IMR-90 (cell line): ENCODE measurements at regions not wholly inside any gene's neighbourhood (a gene's known extent, or its start where the extent isn't known, plus 50 kb on each side); places are given as distances from the start of the nearest gene placed in this dataset.

Experiments used
- ATAC-seq: fragments of 200-7000 bp; cut with Tn5 transposase; 2 replicates; pipeline ENCODE4 v1.9.1; 2020; ENCODE audit warnings: low read depth, mild to moderate bottlenecking, moderate library complexity
- BruUV-seq: library from RNA; stranded (reverse); fragments of 400-500 nt; replicated peaks from 2 replicates; lab custom pipeline; 2021; lab: Mats Ljungman, UMichigan
- CTCF ChIA-PET: fragments of 300-600 bp; formaldehyde crosslinking; extraction: SDS; loops from one replicate; lab custom pipeline; 2021; ENCODE audit warnings: antibody characterized with exemption; lab: Yijun Ruan, JAX
- POLR2A ChIA-PET: fragments of 300-600 bp; sonication (Branson Sonifier 250); formaldehyde crosslinking; loops from one replicate; lab custom pipeline; 2022; ENCODE audit warnings: antibody characterized with exemption; ENCODE audit not compliant: unreplicated experiment; lab: Charles Lee
- DNase-seq: peaks from one replicate; pipeline ENCODE4 v3.0.0; 2013
- H2AFZ ChIP-seq: replicated peaks from 2 replicates; pipeline ENCODE3; 2013; ENCODE audit warnings: low read length, mild to moderate bottlenecking; ENCODE audit not compliant: poor library complexity
- H2AK5ac ChIP-seq: 2 replicates; pipeline ENCODE4 v1.6.1; 2013; ENCODE audit warnings: low read depth, low read length, inconsistent platforms
- H2AK9ac ChIP-seq: replicated peaks from 2 replicates; pipeline ENCODE3; 2013; ENCODE audit warnings: mild to moderate bottlenecking, low read depth, low read length, moderate library complexity; ENCODE audit not compliant: poor library complexity
- H2BK120ac ChIP-seq: 2 replicates; pipeline ENCODE4 v1.6.1; 2013; ENCODE audit warnings: low read depth, low read length, inconsistent platforms
- H2BK15ac ChIP-seq: 3 replicates; pipeline ENCODE4 v1.6.1; 2013; ENCODE audit warnings: low read depth, low read length, inconsistent platforms
- H2BK20ac ChIP-seq: 2 replicates; pipeline ENCODE4 v1.6.1; 2013; ENCODE audit warnings: low read depth, mild to moderate bottlenecking, inconsistent platforms, low read length, moderate library complexity
- H2BK5ac ChIP-seq: 2 replicates; pipeline ENCODE4 v1.6.1; 2013; ENCODE audit warnings: mild to moderate bottlenecking, low read depth, low read length, inconsistent platforms; ENCODE audit not compliant: poor library complexity, severe bottlenecking
- H3K14ac ChIP-seq: replicated peaks from 2 replicates; pipeline ENCODE4 v1.6.1; 2013; ENCODE audit warnings: low read depth, low read length, inconsistent platforms
- H3K18ac ChIP-seq: 2 replicates; pipeline ENCODE4 v1.6.1; 2013; ENCODE audit warnings: low read depth, low read length, control low read depth
- H3K23ac ChIP-seq: 2 replicates; pipeline ENCODE4 v1.6.1; 2013; ENCODE audit warnings: low read depth, low read length, inconsistent platforms
- H3K27ac ChIP-seq: 2 replicates; pipeline ENCODE4 v1.5.1; 2013; ENCODE audit warnings: mild to moderate bottlenecking, control low read depth, low read length; ENCODE audit not compliant: insufficient read depth
- H3K27me3 ChIP-seq: 2 replicates; pipeline ENCODE4 v1.6.1; 2013; ENCODE audit warnings: low read length; ENCODE audit not compliant: control insufficient read depth, insufficient read depth
- H3K36me3 ChIP-seq: 2 replicates; pipeline ENCODE4 v1.6.1; 2013; ENCODE audit warnings: low read length, mixed read lengths; ENCODE audit not compliant: control insufficient read depth, insufficient read depth
- H3K4ac ChIP-seq: 2 replicates; pipeline ENCODE4 v1.6.1; 2013; ENCODE audit warnings: low read depth, low read length, inconsistent platforms
- H3K4me1 ChIP-seq: 2 replicates; pipeline ENCODE4 v1.6.1; 2013; ENCODE audit warnings: low read length, mixed read lengths; ENCODE audit not compliant: control insufficient read depth, insufficient read depth
- H3K4me2 ChIP-seq: 2 replicates; pipeline ENCODE4 v1.6.1; 2013; ENCODE audit warnings: low read depth, mild to moderate bottlenecking, control low read depth, low read length, moderate library complexity
- H3K4me3 ChIP-seq: 2 replicates; pipeline ENCODE4 v1.5.1; 2013; ENCODE audit warnings: low read depth, mild to moderate bottlenecking, control low read depth, low read length, moderate library complexity; ENCODE audit not compliant: insufficient read depth
- H3K56ac ChIP-seq: 2 replicates; pipeline ENCODE4 v1.6.1; 2013; ENCODE audit warnings: low read length, inconsistent platforms; ENCODE audit not compliant: insufficient read depth; ENCODE audit errors: extremely low read depth
- H3K79me1 ChIP-seq, 2 experiments: 2 replicates each; pipeline ENCODE4 v1.6.1; 2013; ENCODE audit warnings: low read length in 2 of 2, inconsistent platforms in 1 of 2, low read depth in 1 of 2
- H3K9ac ChIP-seq: 2 replicates; pipeline ENCODE4 v1.6.1; 2013; ENCODE audit warnings: low read depth, low read length, control low read depth
- H3K9me1 ChIP-seq: 2 replicates; pipeline ENCODE4 v1.6.1; 2013; ENCODE audit warnings: low read length, inconsistent platforms; ENCODE audit not compliant: insufficient read depth
- H3K9me3 ChIP-seq: 2 replicates; pipeline ENCODE4 v1.6.1; 2013; ENCODE audit warnings: low read length; ENCODE audit not compliant: control insufficient read depth, insufficient read depth
- H4K20me1 ChIP-seq: 2 replicates; pipeline ENCODE4 v1.6.1; 2013; ENCODE audit warnings: low read length, inconsistent platforms; ENCODE audit not compliant: insufficient read depth
- H4K5ac ChIP-seq: 2 replicates; pipeline ENCODE4 v1.6.1; 2013; ENCODE audit warnings: mild to moderate bottlenecking, low read depth, low read length, control low read depth
- H4K8ac ChIP-seq, 2 experiments: 2 replicates each; pipeline ENCODE4 v1.6.1; 2013; ENCODE audit warnings: low read depth in 2 of 2, low read length in 2 of 2, control low read depth in 1 of 2, inconsistent platforms in 1 of 2
- H4K91ac ChIP-seq: 2 replicates; pipeline ENCODE4 v1.6.1; 2013; ENCODE audit warnings: low read depth, low read length, inconsistent platforms; ENCODE audit not compliant: insufficient read depth
- CHD1 ChIP-seq: IDR thresholded peaks from 2 replicates; pipeline ENCODE4 v1.6.1; 2012; ENCODE audit warnings: low read depth, low read length, improper control_type of control experiment
- MAZ ChIP-seq: IDR thresholded peaks from 2 replicates; pipeline ENCODE4 v1.6.1; 2012; ENCODE audit warnings: low read depth, mild to moderate bottlenecking, low read length, improper control_type of control experiment, moderate library complexity, borderline replicate concordance
- NFE2L2 ChIP-seq: fragments of 150-350 bp; IDR thresholded peaks from 2 replicates; pipeline ENCODE4 v1.6.1; 2016; ENCODE audit warnings: low read depth, mild to moderate bottlenecking, low read length
- RAD21 ChIP-seq: IDR thresholded peaks from 2 replicates; pipeline ENCODE4 v1.6.1; 2012; ENCODE audit warnings: low read length, improper control_type of control experiment
- SMC3 ChIP-seq: fragments of 150-350 bp; IDR thresholded peaks from 2 replicates; pipeline ENCODE4 v1.6.1; 2016; ENCODE audit warnings: low read depth, mild to moderate bottlenecking, antibody characterized with exemption, low read length, moderate library complexity
- WGBS, 2 experiments: methylation state at CpG; one replicate each; pipeline versions ENCODE4 v1.1.5 to v1.1.7; 2013; ENCODE audit warnings: missing lambda C conversion rate in 2 of 2; ENCODE audit not compliant: insufficient read length in 1 of 2; ENCODE audit errors: extremely low coverage in 2 of 2; 5-methylcytosine and 5-hydroxymethylcytosine counted together
- dilution Hi-C: fragments of 300-500 bp; cut with HindIII; formaldehyde crosslinking; loops from one replicate; pipeline ENCODE4 v1.14.3; 2018; ENCODE audit warnings: low sequenced_read_pairs; ENCODE audit not compliant: unreplicated experiment
- in situ Hi-C: fragments of 300-500 bp; cut with MboI; formaldehyde crosslinking; loops from 3 replicates; pipeline ENCODE4 v1.14.3; 2019; ENCODE audit warnings: low sequenced_read_pairs, inconsistent platforms, mixed read lengths
- intact Hi-C: fragments of 100-400 bp; cut with micrococcal nuclease; formaldehyde crosslinking; loops from 2 replicates; pipeline ENCODE4 v1.10.0; 2022
- TF ChIP-seq, protein P1 (sequence below): conservative IDR thresholded peaks from 2 replicates; pipeline ENCODE4 v1.5.1; 2012; ENCODE audit warnings: mild to moderate bottlenecking, low read depth, low read length, improper control_type of control experiment

DNA sequence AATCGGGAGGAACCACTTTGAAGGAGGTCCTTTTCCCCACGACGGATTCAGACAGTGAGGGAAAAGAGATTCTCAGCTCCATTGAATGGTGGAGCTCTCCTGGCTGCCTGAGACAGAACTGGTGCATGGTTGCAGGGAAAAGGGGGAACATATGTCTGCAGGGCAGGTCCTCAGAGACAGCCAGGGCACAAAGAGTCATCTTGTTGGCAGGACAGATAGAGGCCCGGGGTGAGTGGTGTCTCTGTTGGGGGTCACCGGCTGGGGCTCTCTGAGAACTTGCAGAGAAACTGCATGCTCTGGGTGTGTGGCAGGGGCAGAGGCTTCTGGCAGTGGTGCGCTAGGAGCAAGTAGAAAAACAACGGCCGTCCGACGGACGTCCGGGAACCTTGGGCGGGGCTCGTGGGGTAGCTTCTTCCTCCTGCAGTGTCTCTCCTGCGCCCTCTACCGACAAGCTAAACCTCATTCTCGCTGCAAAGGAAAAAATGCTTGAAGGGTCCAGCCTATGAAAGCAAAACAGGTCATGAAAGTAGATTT, 94.3 kb downstream of the CDCA7 start:
- peak; percentile 97 for ATAC-seq
- H2BK20ac ChIP-seq: no peak overlapping the region
- H4K20me1 ChIP-seq: no peaks in the 10 kb centered on the region
- peak overlapping the region; percentile 48; the same call in 1 of the 2 replicates for H3K14ac ChIP-seq
- TF ChIP-seq CHD1: no peak
- peak; percentile 68 for TF ChIP-seq SMC3
- peak; percentile 40; the same call in 1 of the 2 replicates for TF ChIP-seq MAZ
- TF ChIP-seq, protein P1, sequence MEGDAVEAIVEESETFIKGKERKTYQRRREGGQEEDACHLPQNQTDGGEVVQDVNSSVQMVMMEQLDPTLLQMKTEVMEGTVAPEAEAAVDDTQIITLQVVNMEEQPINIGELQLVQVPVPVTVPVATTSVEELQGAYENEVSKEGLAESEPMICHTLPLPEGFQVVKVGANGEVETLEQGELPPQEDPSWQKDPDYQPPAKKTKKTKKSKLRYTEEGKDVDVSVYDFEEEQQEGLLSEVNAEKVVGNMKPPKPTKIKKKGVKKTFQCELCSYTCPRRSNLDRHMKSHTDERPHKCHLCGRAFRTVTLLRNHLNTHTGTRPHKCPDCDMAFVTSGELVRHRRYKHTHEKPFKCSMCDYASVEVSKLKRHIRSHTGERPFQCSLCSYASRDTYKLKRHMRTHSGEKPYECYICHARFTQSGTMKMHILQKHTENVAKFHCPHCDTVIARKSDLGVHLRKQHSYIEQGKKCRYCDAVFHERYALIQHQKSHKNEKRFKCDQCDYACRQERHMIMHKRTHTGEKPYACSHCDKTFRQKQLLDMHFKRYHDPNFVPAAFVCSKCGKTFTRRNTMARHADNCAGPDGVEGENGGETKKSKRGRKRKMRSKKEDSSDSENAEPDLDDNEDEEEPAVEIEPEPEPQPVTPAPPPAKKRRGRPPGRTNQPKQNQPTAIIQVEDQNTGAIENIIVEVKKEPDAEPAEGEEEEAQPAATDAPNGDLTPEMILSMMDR: peak; percentile 79
- no peak for TF ChIP-seq NFE2L2
- peak; percentile 67 for TF ChIP-seq RAD21
- H4K8ac ChIP-seq: peak overlapping the region; percentile 76 to 86
- in situ Hi-C loops (no loop called here), intact Hi-C loops (loop anchor here (1.0 to 5.0 kb wide), 3 partner anchors 47 to 642 kb away; no protein-coding TSS in a partner anchor), dilution Hi-C loops (no loop called here)
- no peak overlapping the region for H2BK5ac ChIP-seq
- peak overlapping the region; percentile 44; the same call in 1 of the 2 replicates for H2BK120ac ChIP-seq
- H2BK15ac ChIP-seq: no peak overlapping the region; the same call in 2 of the 3 replicates
- H3K4me1 ChIP-seq: no peaks in the 10 kb centered on the region
- peak; percentile 73 for DNase-seq
- H3K9me1 ChIP-seq: no peaks in the 10 kb centered on the region
- 20% methylated on average over 1 of the region's 17 CpGs; no CpG with 5 or more reads in 1 of the 2 experiments for WGBS, 2 experiments
- peak overlapping the region; percentile 4; the same call in 1 of the 2 replicates for H3K18ac ChIP-seq
- H2AK9ac ChIP-seq: no peak overlapping the region
- H3K4ac ChIP-seq: peak overlapping the region; percentile 32; the same call in 1 of the 2 replicates
- no peaks in the 10 kb centered on the region for H3K9me3 ChIP-seq
- POLR2A ChIA-PET: interaction anchor here (0.6 kb wide), 1 partner anchor 964 kb away, joined by 10 read pairs; no protein-coding TSS in a partner anchor
- H3K4me3 ChIP-seq: peak overlapping the region; percentile 25
- H3K27ac ChIP-seq: peak overlapping the region; percentile 13; the same call in 1 of the 2 replicates
- no TSS peak for BruUV-seq
- no peak overlapping the region for H3K23ac ChIP-seq
- no peak overlapping the region for H3K56ac ChIP-seq
- H3K79me1 ChIP-seq: no peaks in the 10 kb centered on the region
- H2AFZ ChIP-seq: peak overlapping the region; percentile 98
- CTCF ChIA-PET: interaction anchor here (0.6 to 1.7 kb wide), 11 partner anchors 10 to 426 kb away, joined by 3 to 7 read pairs (median 4); no protein-coding TSS in a partner anchor
- no peak overlapping the region; the same call in 1 of the 2 replicates for H4K91ac ChIP-seq
- 0 out of 2 replicates have a peak overlapping the region, but pooled peaks have one; percentile 24 for H3K9ac ChIP-seq
- H2AK5ac ChIP-seq: no peak overlapping the region
- H3K36me3 ChIP-seq: no peaks in the 10 kb centered on the region
- peaks cover 14% of the 10 kb centered on the region for H3K27me3 ChIP-seq
- peak overlapping the region; percentile 70 for H4K5ac ChIP-seq
- peak overlapping the region; percentile 39 for H3K4me2 ChIP-seq
